ENCODE measurements at regions not wholly inside any gene's neighbourhood (a gene's known extent, or its start where the extent isn't known, plus 50 kb on each side); places are given as distances from the start of the nearest gene placed in this dataset.

DNA sequence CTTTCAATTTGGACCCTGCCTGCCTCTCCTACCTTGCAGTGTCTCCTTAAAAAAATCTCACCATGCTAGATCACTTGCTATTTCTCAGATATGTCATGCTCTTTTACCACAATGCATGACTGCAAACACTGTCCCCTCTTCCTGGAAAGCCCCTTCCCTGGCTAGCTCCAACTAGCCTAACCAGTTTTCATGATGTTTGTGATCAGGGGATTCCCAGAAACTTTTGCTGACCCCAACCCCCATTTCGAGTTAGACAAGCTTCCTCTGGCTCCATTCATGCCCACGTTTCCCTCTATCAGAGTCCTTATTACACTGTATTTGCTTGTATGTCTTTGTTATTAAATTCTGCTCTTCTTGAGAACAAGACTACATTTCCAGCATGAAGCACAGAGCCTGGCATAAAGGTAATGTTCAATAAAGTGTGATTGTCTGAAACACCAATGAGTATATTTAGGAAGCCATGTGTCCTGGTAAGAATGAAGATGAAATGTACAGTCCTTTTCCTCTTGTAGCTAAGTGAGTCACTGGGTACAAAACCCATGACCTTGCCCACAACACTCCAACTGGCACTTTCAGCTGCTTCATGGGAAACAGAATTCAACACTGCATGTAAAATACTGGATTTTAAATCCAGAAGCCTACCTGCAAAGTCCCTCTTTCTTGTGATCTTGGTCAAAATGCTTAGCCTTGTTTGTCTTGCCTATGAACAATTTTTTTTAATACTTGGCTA, 62.0 kb upstream of the ATL2 start:
- TF ChIP-seq, protein P1, sequence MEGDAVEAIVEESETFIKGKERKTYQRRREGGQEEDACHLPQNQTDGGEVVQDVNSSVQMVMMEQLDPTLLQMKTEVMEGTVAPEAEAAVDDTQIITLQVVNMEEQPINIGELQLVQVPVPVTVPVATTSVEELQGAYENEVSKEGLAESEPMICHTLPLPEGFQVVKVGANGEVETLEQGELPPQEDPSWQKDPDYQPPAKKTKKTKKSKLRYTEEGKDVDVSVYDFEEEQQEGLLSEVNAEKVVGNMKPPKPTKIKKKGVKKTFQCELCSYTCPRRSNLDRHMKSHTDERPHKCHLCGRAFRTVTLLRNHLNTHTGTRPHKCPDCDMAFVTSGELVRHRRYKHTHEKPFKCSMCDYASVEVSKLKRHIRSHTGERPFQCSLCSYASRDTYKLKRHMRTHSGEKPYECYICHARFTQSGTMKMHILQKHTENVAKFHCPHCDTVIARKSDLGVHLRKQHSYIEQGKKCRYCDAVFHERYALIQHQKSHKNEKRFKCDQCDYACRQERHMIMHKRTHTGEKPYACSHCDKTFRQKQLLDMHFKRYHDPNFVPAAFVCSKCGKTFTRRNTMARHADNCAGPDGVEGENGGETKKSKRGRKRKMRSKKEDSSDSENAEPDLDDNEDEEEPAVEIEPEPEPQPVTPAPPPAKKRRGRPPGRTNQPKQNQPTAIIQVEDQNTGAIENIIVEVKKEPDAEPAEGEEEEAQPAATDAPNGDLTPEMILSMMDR (IDR thresholded peaks at IDR 0.05): no peak
- TF ChIP-seq POLR2A (IDR thresholded peaks at IDR 0.05; ENCODE audit: low read depth) (no peak), POLR2AphosphoS5 (IDR thresholded peaks at IDR 0.05) (no peak)
